IMR-90 (cell line): ENCODE measurements at regions not wholly inside any gene's neighbourhood (a gene's known extent, or its start where the extent isn't known, plus 50 kb on each side); places are given as distances from the start of the nearest gene placed in this dataset.

Source experiments
- ATAC-seq: fragments of 200-7000 bp; cut with Tn5 transposase; 2 replicates; pipeline ENCODE4 v1.9.1; 2020; ENCODE audit warnings: low read depth, mild to moderate bottlenecking, moderate library complexity
- BruUV-seq: library from RNA; stranded (reverse); fragments of 400-500 nt; replicated peaks from 2 replicates; lab custom pipeline; 2021; lab: Mats Ljungman, UMichigan
- CTCF ChIA-PET: fragments of 300-600 bp; formaldehyde crosslinking; extraction: SDS; loops from one replicate; lab custom pipeline; 2021; ENCODE audit warnings: antibody characterized with exemption; lab: Yijun Ruan, JAX
- POLR2A ChIA-PET: fragments of 300-600 bp; sonication (Branson Sonifier 250); formaldehyde crosslinking; loops from one replicate; lab custom pipeline; 2022; ENCODE audit warnings: antibody characterized with exemption; ENCODE audit not compliant: unreplicated experiment; lab: Charles Lee
- DNase-seq: peaks from one replicate; pipeline ENCODE4 v3.0.0; 2013
- H2AFZ ChIP-seq: replicated peaks from 2 replicates; pipeline ENCODE3; 2013; ENCODE audit warnings: low read length, mild to moderate bottlenecking; ENCODE audit not compliant: poor library complexity
- H2AK5ac ChIP-seq: 2 replicates; pipeline ENCODE4 v1.6.1; 2013; ENCODE audit warnings: low read depth, low read length, inconsistent platforms
- H2AK9ac ChIP-seq: replicated peaks from 2 replicates; pipeline ENCODE3; 2013; ENCODE audit warnings: mild to moderate bottlenecking, low read depth, low read length, moderate library complexity; ENCODE audit not compliant: poor library complexity
- H2BK120ac ChIP-seq: 2 replicates; pipeline ENCODE4 v1.6.1; 2013; ENCODE audit warnings: low read depth, low read length, inconsistent platforms
- H2BK15ac ChIP-seq: 3 replicates; pipeline ENCODE4 v1.6.1; 2013; ENCODE audit warnings: low read depth, low read length, inconsistent platforms
- H2BK20ac ChIP-seq: 2 replicates; pipeline ENCODE4 v1.6.1; 2013; ENCODE audit warnings: low read depth, mild to moderate bottlenecking, inconsistent platforms, low read length, moderate library complexity
- H2BK5ac ChIP-seq: 2 replicates; pipeline ENCODE4 v1.6.1; 2013; ENCODE audit warnings: mild to moderate bottlenecking, low read depth, low read length, inconsistent platforms; ENCODE audit not compliant: poor library complexity, severe bottlenecking
- H3K14ac ChIP-seq: replicated peaks from 2 replicates; pipeline ENCODE4 v1.6.1; 2013; ENCODE audit warnings: low read depth, low read length, inconsistent platforms
- H3K18ac ChIP-seq: 2 replicates; pipeline ENCODE4 v1.6.1; 2013; ENCODE audit warnings: low read depth, low read length, control low read depth
- H3K23ac ChIP-seq: 2 replicates; pipeline ENCODE4 v1.6.1; 2013; ENCODE audit warnings: low read depth, low read length, inconsistent platforms
- H3K27ac ChIP-seq: 2 replicates; pipeline ENCODE4 v1.5.1; 2013; ENCODE audit warnings: mild to moderate bottlenecking, control low read depth, low read length; ENCODE audit not compliant: insufficient read depth
- H3K27me3 ChIP-seq: 2 replicates; pipeline ENCODE4 v1.6.1; 2013; ENCODE audit warnings: low read length; ENCODE audit not compliant: control insufficient read depth, insufficient read depth
- H3K36me3 ChIP-seq: 2 replicates; pipeline ENCODE4 v1.6.1; 2013; ENCODE audit warnings: low read length, mixed read lengths; ENCODE audit not compliant: control insufficient read depth, insufficient read depth
- H3K4ac ChIP-seq: 2 replicates; pipeline ENCODE4 v1.6.1; 2013; ENCODE audit warnings: low read depth, low read length, inconsistent platforms
- H3K4me1 ChIP-seq: 2 replicates; pipeline ENCODE4 v1.6.1; 2013; ENCODE audit warnings: low read length, mixed read lengths; ENCODE audit not compliant: control insufficient read depth, insufficient read depth
- H3K4me2 ChIP-seq: 2 replicates; pipeline ENCODE4 v1.6.1; 2013; ENCODE audit warnings: low read depth, mild to moderate bottlenecking, control low read depth, low read length, moderate library complexity
- H3K4me3 ChIP-seq: 2 replicates; pipeline ENCODE4 v1.5.1; 2013; ENCODE audit warnings: low read depth, mild to moderate bottlenecking, control low read depth, low read length, moderate library complexity; ENCODE audit not compliant: insufficient read depth
- H3K56ac ChIP-seq: 2 replicates; pipeline ENCODE4 v1.6.1; 2013; ENCODE audit warnings: low read length, inconsistent platforms; ENCODE audit not compliant: insufficient read depth; ENCODE audit errors: extremely low read depth
- H3K79me1 ChIP-seq, 2 experiments: 2 replicates each; pipeline ENCODE4 v1.6.1; 2013; ENCODE audit warnings: low read length in 2 of 2, inconsistent platforms in 1 of 2, low read depth in 1 of 2
- H3K9ac ChIP-seq: 2 replicates; pipeline ENCODE4 v1.6.1; 2013; ENCODE audit warnings: low read depth, low read length, control low read depth
- H3K9me1 ChIP-seq: 2 replicates; pipeline ENCODE4 v1.6.1; 2013; ENCODE audit warnings: low read length, inconsistent platforms; ENCODE audit not compliant: insufficient read depth
- H3K9me3 ChIP-seq: 2 replicates; pipeline ENCODE4 v1.6.1; 2013; ENCODE audit warnings: low read length; ENCODE audit not compliant: control insufficient read depth, insufficient read depth
- H4K20me1 ChIP-seq: 2 replicates; pipeline ENCODE4 v1.6.1; 2013; ENCODE audit warnings: low read length, inconsistent platforms; ENCODE audit not compliant: insufficient read depth
- H4K5ac ChIP-seq: 2 replicates; pipeline ENCODE4 v1.6.1; 2013; ENCODE audit warnings: mild to moderate bottlenecking, low read depth, low read length, control low read depth
- H4K8ac ChIP-seq, 2 experiments: 2 replicates each; pipeline ENCODE4 v1.6.1; 2013; ENCODE audit warnings: low read depth in 2 of 2, low read length in 2 of 2, control low read depth in 1 of 2, inconsistent platforms in 1 of 2
- H4K91ac ChIP-seq: 2 replicates; pipeline ENCODE4 v1.6.1; 2013; ENCODE audit warnings: low read depth, low read length, inconsistent platforms; ENCODE audit not compliant: insufficient read depth
- BHLHE40 ChIP-seq: fragments of 150-350 bp; IDR thresholded peaks from 2 replicates; pipeline ENCODE4 v1.6.1; 2016; ENCODE audit warnings: mild to moderate bottlenecking, low read depth, low read length
- FOS ChIP-seq: fragments of 150-350 bp; IDR thresholded peaks from 2 replicates; pipeline ENCODE4 v1.6.1; 2016; ENCODE audit warnings: low read depth, low read length
- MXI1 ChIP-seq: IDR thresholded peaks from 2 replicates; pipeline ENCODE4 v1.6.1; 2012; ENCODE audit warnings: low read depth, mild to moderate bottlenecking, low read length, moderate library complexity, borderline replicate concordance
- RAD21 ChIP-seq: IDR thresholded peaks from 2 replicates; pipeline ENCODE4 v1.6.1; 2012; ENCODE audit warnings: low read length, improper control_type of control experiment
- SMC3 ChIP-seq: fragments of 150-350 bp; IDR thresholded peaks from 2 replicates; pipeline ENCODE4 v1.6.1; 2016; ENCODE audit warnings: low read depth, mild to moderate bottlenecking, antibody characterized with exemption, low read length, moderate library complexity
- USF2 ChIP-seq: fragments of 150-350 bp; IDR thresholded peaks from 2 replicates; pipeline ENCODE4 v1.6.1; 2017; ENCODE audit warnings: mild to moderate bottlenecking, antibody characterized with exemption, low read length, low read depth
- WGBS, 2 experiments: methylation state at CpG; one replicate each; pipeline versions ENCODE4 v1.1.5 to v1.1.7; 2013; ENCODE audit warnings: missing lambda C conversion rate in 2 of 2; ENCODE audit not compliant: insufficient read length in 1 of 2; ENCODE audit errors: extremely low coverage in 2 of 2; 5-methylcytosine and 5-hydroxymethylcytosine counted together
- dilution Hi-C: fragments of 300-500 bp; cut with HindIII; formaldehyde crosslinking; loops from one replicate; pipeline ENCODE4 v1.14.3; 2018; ENCODE audit warnings: low sequenced_read_pairs; ENCODE audit not compliant: unreplicated experiment
- in situ Hi-C: fragments of 300-500 bp; cut with MboI; formaldehyde crosslinking; loops from 3 replicates; pipeline ENCODE4 v1.14.3; 2019; ENCODE audit warnings: low sequenced_read_pairs, inconsistent platforms, mixed read lengths
- intact Hi-C: fragments of 100-400 bp; cut with micrococcal nuclease; formaldehyde crosslinking; loops from 2 replicates; pipeline ENCODE4 v1.10.0; 2022
- TF ChIP-seq, protein P1 (sequence below): conservative IDR thresholded peaks from 2 replicates; pipeline ENCODE4 v1.5.1; 2012; ENCODE audit warnings: mild to moderate bottlenecking, low read depth, low read length, improper control_type of control experiment

- H3K79me1 ChIP-seq: no peaks in the 10 kb centered on the region
- H3K9me1 ChIP-seq: no peaks in the 10 kb centered on the region
- dilution Hi-C loops (no loop called here), intact Hi-C loops (no loop called here), in situ Hi-C loops (no loop called here)
- H3K36me3 ChIP-seq: no peaks in the 10 kb centered on the region
- H3K14ac ChIP-seq: no peak overlapping the region
- H3K18ac ChIP-seq: no peak overlapping the region
- H2BK15ac ChIP-seq: no peak overlapping the region
- H3K56ac ChIP-seq: no peak overlapping the region
- ChIA-PET POLR2A (no interaction called here), CTCF (no interaction called here)
- no peaks in the 10 kb centered on the region for H3K27me3 ChIP-seq
- no peak overlapping the region for H2AK9ac ChIP-seq
- WGBS, 2 experiments: 57% methylated on average over 1 of the region's 3 CpGs; no CpG with 5 or more reads in 1 of the 2 experiments
- H3K27ac ChIP-seq: no peak overlapping the region
- no peak overlapping the region for H4K5ac ChIP-seq
- TF ChIP-seq RAD21: no peak
- TF ChIP-seq MXI1: no peak
- no peak for TF ChIP-seq BHLHE40
- TF ChIP-seq, protein P1, sequence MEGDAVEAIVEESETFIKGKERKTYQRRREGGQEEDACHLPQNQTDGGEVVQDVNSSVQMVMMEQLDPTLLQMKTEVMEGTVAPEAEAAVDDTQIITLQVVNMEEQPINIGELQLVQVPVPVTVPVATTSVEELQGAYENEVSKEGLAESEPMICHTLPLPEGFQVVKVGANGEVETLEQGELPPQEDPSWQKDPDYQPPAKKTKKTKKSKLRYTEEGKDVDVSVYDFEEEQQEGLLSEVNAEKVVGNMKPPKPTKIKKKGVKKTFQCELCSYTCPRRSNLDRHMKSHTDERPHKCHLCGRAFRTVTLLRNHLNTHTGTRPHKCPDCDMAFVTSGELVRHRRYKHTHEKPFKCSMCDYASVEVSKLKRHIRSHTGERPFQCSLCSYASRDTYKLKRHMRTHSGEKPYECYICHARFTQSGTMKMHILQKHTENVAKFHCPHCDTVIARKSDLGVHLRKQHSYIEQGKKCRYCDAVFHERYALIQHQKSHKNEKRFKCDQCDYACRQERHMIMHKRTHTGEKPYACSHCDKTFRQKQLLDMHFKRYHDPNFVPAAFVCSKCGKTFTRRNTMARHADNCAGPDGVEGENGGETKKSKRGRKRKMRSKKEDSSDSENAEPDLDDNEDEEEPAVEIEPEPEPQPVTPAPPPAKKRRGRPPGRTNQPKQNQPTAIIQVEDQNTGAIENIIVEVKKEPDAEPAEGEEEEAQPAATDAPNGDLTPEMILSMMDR: no peak
- TF ChIP-seq SMC3: no peak
- TF ChIP-seq FOS: no peak
- TF ChIP-seq USF2: no peak
- H3K23ac ChIP-seq: no peak overlapping the region
- no peak overlapping the region for H2BK20ac ChIP-seq
- DNase-seq (no peak), ATAC-seq (no peak)
- no peaks in the 10 kb centered on the region for H3K4me1 ChIP-seq
- no peaks in the 10 kb centered on the region for H4K20me1 ChIP-seq
- H3K4me3 ChIP-seq: no peak overlapping the region
- no peak overlapping the region for H3K4me2 ChIP-seq
- H3K9ac ChIP-seq: no peak overlapping the region
- no peak overlapping the region for H2AK5ac ChIP-seq
- no peak overlapping the region for H2BK5ac ChIP-seq
- no peak overlapping the region for H4K91ac ChIP-seq
- no peak overlapping the region for H2BK120ac ChIP-seq
- H2AFZ ChIP-seq: no peak overlapping the region
- H3K4ac ChIP-seq: no peak overlapping the region
- no TSS peak for BruUV-seq
- H4K8ac ChIP-seq: no peak overlapping the region
- H3K9me3 ChIP-seq: no peaks in the 10 kb centered on the region
Observed at GRCh38 chrX:20664774-20665173, 398.1 kb upstream of the RPS6KA3 start.
